Breast epithelium (tissue), 3 donors: ENCODE measurements at regions not wholly inside any gene's neighbourhood (a gene's known extent, or its start where the extent isn't known, plus 50 kb on each side); places are given as distances from the start of the nearest gene placed in this dataset.

Experiments used
- CTCF ChIP-seq, 3 donors: fragments of 450-650 bp; IDR thresholded peaks; one replicate each; pipeline ENCODE4 v1.5.1; 2016 to 2017; ENCODE audit warnings: antibody characterized with exemption in 3 of 3, mild to moderate bottlenecking in 3 of 3, moderate library complexity in 3 of 3
- POLR2A ChIP-seq: fragments of 450-650 bp; IDR thresholded peaks from one replicate; pipeline ENCODE4 v1.6.1; 2016; ENCODE audit warnings: antibody characterized with exemption, mild to moderate bottlenecking, moderate library complexity
- POLR2AphosphoS5 ChIP-seq, 3 donors: sonication (generic); formaldehyde crosslinking; IDR thresholded peaks; one replicate each; pipeline ENCODE4 v1.6.1; 2017; ENCODE audit warnings: antibody characterized with exemption in 3 of 3

GRCh38 chr7:93629291-93629801 is 54.8 kb upstream of the CALCR start:
- TF ChIP-seq POLR2A (no peak), CTCF (IDR thresholded peaks at IDR 0.05) (no peak), POLR2AphosphoS5 (IDR thresholded peaks at IDR 0.05) (no peak)
